MM.1S (cell line): ENCODE measurements at regions not wholly inside any gene's neighbourhood (a gene's known extent, or its start where the extent isn't known, plus 50 kb on each side); places are given as distances from the start of the nearest gene placed in this dataset.

Experiments
- EZH2 ChIP-seq: fragments of 300-600 bp; sonication (generic); optimal IDR thresholded peaks from 2 replicates; pipeline ENCODE3; 2017; ENCODE audit warnings: low read depth, mild to moderate bottlenecking, antibody characterized with exemption, low read length, mixed read lengths
- EZH2phosphoT487 ChIP-seq: fragments of 300-600 bp; sonication (generic); IDR thresholded peaks from 2 replicates; pipeline ENCODE4 v1.6.1; 2018; ENCODE audit warnings: antibody characterized with exemption, low read length
- TF ChIP-seq, protein P1 (sequence below): fragments of 300-600 bp; sonication (generic); IDR thresholded peaks from 2 replicates; pipeline ENCODE4 v1.5.1; 2016; ENCODE audit warnings: antibody characterized with exemption, low read length, mixed read lengths

DNA sequence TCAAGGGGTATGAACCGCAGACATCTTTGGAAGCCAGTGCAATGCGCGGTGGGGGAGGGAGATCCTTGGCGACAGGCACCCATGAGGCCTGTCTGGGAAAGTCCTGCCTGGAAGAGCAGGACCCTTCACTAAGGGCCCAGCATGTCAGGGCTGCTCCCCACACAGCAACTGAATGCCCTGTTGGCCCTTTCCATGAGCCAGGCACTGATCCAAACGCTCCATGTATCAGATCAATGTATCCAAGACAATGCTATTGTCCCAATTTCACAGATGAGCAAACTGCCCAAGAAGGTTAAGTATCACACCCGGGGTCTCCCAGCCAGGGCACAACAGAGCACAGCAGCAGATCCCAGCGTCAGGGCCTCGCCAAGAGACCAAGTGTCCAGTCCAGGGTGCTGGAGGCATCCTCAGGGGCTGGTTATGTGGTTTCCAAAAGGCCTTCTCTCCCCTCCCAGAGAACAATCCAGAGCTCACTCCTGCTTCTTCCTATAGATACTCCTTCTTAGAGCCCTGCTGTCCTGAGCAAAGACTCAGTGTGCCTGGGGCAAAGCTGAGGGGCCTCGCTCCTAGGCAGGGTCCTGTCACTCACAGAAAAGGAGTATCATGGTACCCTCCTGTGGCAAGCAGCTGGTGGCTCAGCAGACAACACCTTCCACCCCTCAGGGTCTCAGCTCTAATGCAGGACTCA lies 328.0 kb downstream of the NPHP4 start:
- TF ChIP-seq, protein P1, sequence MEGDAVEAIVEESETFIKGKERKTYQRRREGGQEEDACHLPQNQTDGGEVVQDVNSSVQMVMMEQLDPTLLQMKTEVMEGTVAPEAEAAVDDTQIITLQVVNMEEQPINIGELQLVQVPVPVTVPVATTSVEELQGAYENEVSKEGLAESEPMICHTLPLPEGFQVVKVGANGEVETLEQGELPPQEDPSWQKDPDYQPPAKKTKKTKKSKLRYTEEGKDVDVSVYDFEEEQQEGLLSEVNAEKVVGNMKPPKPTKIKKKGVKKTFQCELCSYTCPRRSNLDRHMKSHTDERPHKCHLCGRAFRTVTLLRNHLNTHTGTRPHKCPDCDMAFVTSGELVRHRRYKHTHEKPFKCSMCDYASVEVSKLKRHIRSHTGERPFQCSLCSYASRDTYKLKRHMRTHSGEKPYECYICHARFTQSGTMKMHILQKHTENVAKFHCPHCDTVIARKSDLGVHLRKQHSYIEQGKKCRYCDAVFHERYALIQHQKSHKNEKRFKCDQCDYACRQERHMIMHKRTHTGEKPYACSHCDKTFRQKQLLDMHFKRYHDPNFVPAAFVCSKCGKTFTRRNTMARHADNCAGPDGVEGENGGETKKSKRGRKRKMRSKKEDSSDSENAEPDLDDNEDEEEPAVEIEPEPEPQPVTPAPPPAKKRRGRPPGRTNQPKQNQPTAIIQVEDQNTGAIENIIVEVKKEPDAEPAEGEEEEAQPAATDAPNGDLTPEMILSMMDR: no peak
- TF ChIP-seq EZH2phosphoT487 (no peak), EZH2 (no peak)
